Peyer's patch (tissue), 4 donors: ENCODE measurements at regions not wholly inside any gene's neighbourhood (a gene's known extent, or its start where the extent isn't known, plus 50 kb on each side); places are given as distances from the start of the nearest gene placed in this dataset.

ENCODE experiments used
- DNase-seq, 3 donors: peaks; one replicate each; pipeline ENCODE4 v3.0.0-alpha.2; 2017 to 2019
- H3K27ac ChIP-seq, 4 donors: fragments of 200-600 bp; sonication (generic); one replicate each; pipeline ENCODE4 v1.5.1; 2016 to 2019
- H3K27me3 ChIP-seq, 2 donors: fragments of 200-600 bp; sonication (generic); one replicate each; pipeline ENCODE4 v1.5.1; 2019
- H3K36me3 ChIP-seq, 3 donors: fragments of 200-600 bp; sonication (generic); one replicate each; pipeline ENCODE4 v1.5.1; 2016 to 2019
- H3K4me1 ChIP-seq, 4 donors: fragments of 200-600 bp; sonication (generic); one replicate each; pipeline ENCODE4 v1.5.1; 2016 to 2019
- H3K4me3 ChIP-seq, 4 donors: fragments of 200-600 bp; sonication (generic); 1 replicate in 3 of 4; 2 replicates in 1 of 4; pipeline ENCODE4 v1.5.1; 2016 to 2019; ENCODE audit warnings: mild to moderate bottlenecking in 1 of 4
- H3K9me3 ChIP-seq, 4 donors: fragments of 200-600 bp; sonication (generic); one replicate each; pipeline ENCODE4 v1.5.1; 2016 to 2019; ENCODE audit warnings: mild to moderate bottlenecking in 1 of 4
- POLR2A ChIP-seq, 2 donors: fragments of 450-650 bp; IDR thresholded peaks; one replicate each; pipeline ENCODE4 v1.5.1; 2017; ENCODE audit warnings: antibody characterized with exemption in 2 of 2, mild to moderate bottlenecking in 2 of 2, moderate library complexity in 2 of 2
- TF ChIP-seq, protein P1 (sequence below), 6 experiments: fragments of 450-650 bp in 4 of 6; fragments of 200-600 bp in 2 of 6; sonication (generic) in 1 of 6; IDR thresholded peaks; one replicate each; pipeline ENCODE4 v1.5.1; 2017 to 2019; ENCODE audit warnings: antibody characterized with exemption in 6 of 6, mild to moderate bottlenecking in 3 of 6, moderate library complexity in 1 of 6

GRCh38 chr21:16563795-16564194, 834.0 kb downstream of the USP25 start:
- no peak overlapping the region for H3K4me3 ChIP-seq
- H3K36me3 ChIP-seq: no peaks in the 10 kb centered on the region
- TF ChIP-seq POLR2A (IDR thresholded peaks at IDR 0.05): no peak
- TF ChIP-seq, protein P1, sequence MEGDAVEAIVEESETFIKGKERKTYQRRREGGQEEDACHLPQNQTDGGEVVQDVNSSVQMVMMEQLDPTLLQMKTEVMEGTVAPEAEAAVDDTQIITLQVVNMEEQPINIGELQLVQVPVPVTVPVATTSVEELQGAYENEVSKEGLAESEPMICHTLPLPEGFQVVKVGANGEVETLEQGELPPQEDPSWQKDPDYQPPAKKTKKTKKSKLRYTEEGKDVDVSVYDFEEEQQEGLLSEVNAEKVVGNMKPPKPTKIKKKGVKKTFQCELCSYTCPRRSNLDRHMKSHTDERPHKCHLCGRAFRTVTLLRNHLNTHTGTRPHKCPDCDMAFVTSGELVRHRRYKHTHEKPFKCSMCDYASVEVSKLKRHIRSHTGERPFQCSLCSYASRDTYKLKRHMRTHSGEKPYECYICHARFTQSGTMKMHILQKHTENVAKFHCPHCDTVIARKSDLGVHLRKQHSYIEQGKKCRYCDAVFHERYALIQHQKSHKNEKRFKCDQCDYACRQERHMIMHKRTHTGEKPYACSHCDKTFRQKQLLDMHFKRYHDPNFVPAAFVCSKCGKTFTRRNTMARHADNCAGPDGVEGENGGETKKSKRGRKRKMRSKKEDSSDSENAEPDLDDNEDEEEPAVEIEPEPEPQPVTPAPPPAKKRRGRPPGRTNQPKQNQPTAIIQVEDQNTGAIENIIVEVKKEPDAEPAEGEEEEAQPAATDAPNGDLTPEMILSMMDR (IDR thresholded peaks at IDR 0.05): no peak
- no peaks in the 10 kb centered on the region for H3K27me3 ChIP-seq
- DNase-seq: no peak
- no peaks in the 10 kb centered on the region for H3K4me1 ChIP-seq
- H3K9me3 ChIP-seq: peaks cover 0 to under 1% (median 0%) of the 10 kb centered on the region in 4 donors
- H3K27ac ChIP-seq: no peak overlapping the region

DNA sequence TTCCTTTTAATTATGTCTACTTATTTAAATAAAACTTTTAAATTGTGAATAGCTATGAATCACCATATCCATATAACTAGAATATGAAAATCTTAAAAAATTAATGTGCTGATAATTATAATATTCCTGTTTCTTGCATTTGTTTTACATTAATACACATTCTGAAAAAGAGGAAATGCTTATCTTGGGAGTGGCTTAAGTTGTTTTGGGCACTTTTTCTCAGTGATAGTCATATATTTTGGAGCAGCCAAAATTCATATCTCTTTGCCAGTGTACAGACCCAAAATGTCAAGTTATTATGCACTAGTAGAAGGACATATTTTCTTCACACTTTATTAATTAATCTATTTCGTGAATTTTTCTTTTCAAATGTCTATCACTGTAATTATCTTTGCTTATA, 838.5 kb downstream of the USP25 start:
- no peak for TF ChIP-seq POLR2A (IDR thresholded peaks at IDR 0.05)
- TF ChIP-seq, protein P1 (IDR thresholded peaks at IDR 0.05): no peak
- no peaks in the 10 kb centered on the region for H3K4me1 ChIP-seq
- H3K9me3 ChIP-seq: no peaks in the 10 kb centered on the region
- H3K27me3 ChIP-seq: no peaks in the 10 kb centered on the region
- DNase-seq: no peak
- no peak overlapping the region for H3K4me3 ChIP-seq
- no peaks in the 10 kb centered on the region for H3K36me3 ChIP-seq
- no peak overlapping the region for H3K27ac ChIP-seq

- no peaks in the 10 kb centered on the region for H3K9me3 ChIP-seq
- H3K36me3 ChIP-seq: no peaks in the 10 kb centered on the region
- no peak overlapping the region for H3K4me3 ChIP-seq
- no peak for DNase-seq
- no peaks in the 10 kb centered on the region for H3K27me3 ChIP-seq
- no peaks in the 10 kb centered on the region for H3K4me1 ChIP-seq
- no peak overlapping the region for H3K27ac ChIP-seq
- TF ChIP-seq POLR2A (IDR thresholded peaks at IDR 0.05): no peak
- TF ChIP-seq, protein P1 (IDR thresholded peaks at IDR 0.05): no peak
Measured at GRCh38 chr21:16568661-16569060, 838.9 kb downstream of the USP25 start.

DNA sequence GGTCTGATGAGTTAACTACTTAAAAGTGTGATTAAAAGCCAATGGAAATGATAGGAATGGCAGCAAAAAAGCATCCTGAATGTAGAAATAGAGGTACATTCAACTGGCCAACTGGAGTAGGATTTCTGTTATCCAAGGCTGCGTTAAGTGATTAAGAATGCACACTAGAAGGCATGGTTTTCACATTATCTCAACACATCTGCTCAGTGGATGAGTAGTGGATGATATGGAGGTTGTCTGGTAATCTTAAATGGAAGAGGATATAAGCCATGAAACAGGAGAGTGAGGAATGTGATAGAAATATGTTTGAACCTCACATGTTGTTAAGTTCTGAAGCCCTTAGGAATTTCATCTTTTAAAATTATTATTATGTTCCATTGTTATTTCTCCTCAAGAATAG, 839.9 kb downstream of the USP25 start:
- no peaks in the 10 kb centered on the region for H3K36me3 ChIP-seq
- H3K4me1 ChIP-seq: no peaks in the 10 kb centered on the region
- H3K27me3 ChIP-seq: no peaks in the 10 kb centered on the region
- H3K9me3 ChIP-seq: no peaks in the 10 kb centered on the region
- H3K4me3 ChIP-seq: no peak overlapping the region
- DNase-seq: no peak
- no peak overlapping the region for H3K27ac ChIP-seq
- TF ChIP-seq POLR2A (IDR thresholded peaks at IDR 0.05): no peak
- TF ChIP-seq, protein P1 (IDR thresholded peaks at IDR 0.05): no peak

GRCh38 chr21:16570171-16570570, 840.4 kb downstream of the USP25 start:
- no peaks in the 10 kb centered on the region for H3K36me3 ChIP-seq
- TF ChIP-seq, protein P1 (IDR thresholded peaks at IDR 0.05): no peak
- no peak for TF ChIP-seq POLR2A (IDR thresholded peaks at IDR 0.05)
- H3K4me3 ChIP-seq: no peak overlapping the region
- H3K9me3 ChIP-seq: no peaks in the 10 kb centered on the region
- no peak for DNase-seq
- H3K27ac ChIP-seq: no peak overlapping the region
- H3K27me3 ChIP-seq: no peaks in the 10 kb centered on the region
- H3K4me1 ChIP-seq: no peaks in the 10 kb centered on the region

DNA sequence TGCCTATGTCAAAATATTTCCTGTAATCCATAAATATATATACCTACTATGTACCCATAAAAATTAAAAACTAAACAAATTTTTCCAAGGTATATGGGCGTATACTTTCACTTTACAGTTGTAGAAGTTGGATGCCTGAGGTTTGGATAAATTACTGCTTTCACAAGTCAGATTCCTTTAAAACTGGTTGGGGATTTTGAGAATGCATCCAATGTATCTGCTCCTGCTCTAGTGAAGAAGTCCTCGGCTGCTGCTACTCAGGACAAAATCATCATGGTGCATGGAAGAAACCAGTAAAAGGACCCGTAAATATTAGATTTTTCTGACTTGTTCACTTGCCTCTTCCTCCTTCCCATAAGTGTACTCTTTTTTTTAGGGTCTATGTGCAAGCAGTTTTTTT, 841.1 kb downstream of the USP25 start:
- no peak overlapping the region for H3K27ac ChIP-seq
- no peaks in the 10 kb centered on the region for H3K9me3 ChIP-seq
- DNase-seq: no peak
- H3K36me3 ChIP-seq: no peaks in the 10 kb centered on the region
- TF ChIP-seq, protein P1 (IDR thresholded peaks at IDR 0.05): no peak
- no peak for TF ChIP-seq POLR2A (IDR thresholded peaks at IDR 0.05)
- no peak overlapping the region for H3K4me3 ChIP-seq
- H3K27me3 ChIP-seq: no peaks in the 10 kb centered on the region
- no peaks in the 10 kb centered on the region for H3K4me1 ChIP-seq
